Gastrocnemius medialis (tissue), 4 donors: ENCODE measurements at regions not wholly inside any gene's neighbourhood (a gene's known extent, or its start where the extent isn't known, plus 50 kb on each side); places are given as distances from the start of the nearest gene placed in this dataset.

Source experiments
- POLR2A ChIP-seq, 2 donors: fragments of 450-650 bp; IDR thresholded peaks; one replicate each; pipeline ENCODE4 v1.6.1; 2017; ENCODE audit warnings: antibody characterized with exemption in 2 of 2, mild to moderate bottlenecking in 2 of 2, moderate library complexity in 2 of 2
- TF ChIP-seq, protein P1 (sequence below), 5 experiments: fragments of 450-650 bp in 3 of 5; fragments of 200-600 bp in 2 of 5; sonication (generic) in 2 of 5; IDR thresholded peaks in 4 of 5; conservative IDR thresholded peaks in 1 of 5; 1 replicate in 4 of 5; 2 replicates in 1 of 5; pipeline ENCODE4 v1.5.1; 2016 to 2019; ENCODE audit warnings: antibody characterized with exemption in 5 of 5, mild to moderate bottlenecking in 3 of 5, moderate library complexity in 3 of 5

DNA sequence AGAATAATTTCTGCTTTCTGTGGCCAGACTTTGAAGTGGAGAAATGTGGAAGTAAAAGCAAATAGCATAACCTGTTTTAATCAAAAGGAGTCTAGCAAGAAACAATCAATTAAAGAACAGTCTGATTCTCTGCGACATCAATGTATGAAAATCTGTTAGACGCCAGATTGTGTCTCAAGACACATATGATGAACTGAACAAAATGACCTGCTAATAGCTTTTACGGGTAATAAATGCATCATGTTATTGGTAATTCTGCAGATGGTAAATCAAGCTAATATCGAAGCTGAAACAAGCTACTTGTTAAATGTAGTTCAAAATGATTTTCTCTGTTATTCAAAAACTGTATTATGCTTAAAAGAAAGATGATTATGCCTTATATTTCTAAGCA lies 208.5 kb upstream of the FIGN start:
- TF ChIP-seq, protein P1, sequence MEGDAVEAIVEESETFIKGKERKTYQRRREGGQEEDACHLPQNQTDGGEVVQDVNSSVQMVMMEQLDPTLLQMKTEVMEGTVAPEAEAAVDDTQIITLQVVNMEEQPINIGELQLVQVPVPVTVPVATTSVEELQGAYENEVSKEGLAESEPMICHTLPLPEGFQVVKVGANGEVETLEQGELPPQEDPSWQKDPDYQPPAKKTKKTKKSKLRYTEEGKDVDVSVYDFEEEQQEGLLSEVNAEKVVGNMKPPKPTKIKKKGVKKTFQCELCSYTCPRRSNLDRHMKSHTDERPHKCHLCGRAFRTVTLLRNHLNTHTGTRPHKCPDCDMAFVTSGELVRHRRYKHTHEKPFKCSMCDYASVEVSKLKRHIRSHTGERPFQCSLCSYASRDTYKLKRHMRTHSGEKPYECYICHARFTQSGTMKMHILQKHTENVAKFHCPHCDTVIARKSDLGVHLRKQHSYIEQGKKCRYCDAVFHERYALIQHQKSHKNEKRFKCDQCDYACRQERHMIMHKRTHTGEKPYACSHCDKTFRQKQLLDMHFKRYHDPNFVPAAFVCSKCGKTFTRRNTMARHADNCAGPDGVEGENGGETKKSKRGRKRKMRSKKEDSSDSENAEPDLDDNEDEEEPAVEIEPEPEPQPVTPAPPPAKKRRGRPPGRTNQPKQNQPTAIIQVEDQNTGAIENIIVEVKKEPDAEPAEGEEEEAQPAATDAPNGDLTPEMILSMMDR (IDR thresholded peaks at IDR 0.05 in 4 of 5, conservative IDR thresholded peaks at IDR 0.05 in 1 of 5): no peak
- TF ChIP-seq POLR2A (IDR thresholded peaks at IDR 0.05): no peak
